IMR-90 (cell line): ENCODE measurements at regions not wholly inside any gene's neighbourhood (a gene's known extent, or its start where the extent isn't known, plus 50 kb on each side); places are given as distances from the start of the nearest gene placed in this dataset.

Source experiments
- ATAC-seq: fragments of 200-7000 bp; cut with Tn5 transposase; 2 replicates; pipeline ENCODE4 v1.9.1; 2020; ENCODE audit warnings: low read depth, mild to moderate bottlenecking, moderate library complexity
- BruUV-seq: library from RNA; stranded (reverse); fragments of 400-500 nt; replicated peaks from 2 replicates; lab custom pipeline; 2021; lab: Mats Ljungman, UMichigan
- CTCF ChIA-PET: fragments of 300-600 bp; formaldehyde crosslinking; extraction: SDS; loops from one replicate; lab custom pipeline; 2021; ENCODE audit warnings: antibody characterized with exemption; lab: Yijun Ruan, JAX
- POLR2A ChIA-PET: fragments of 300-600 bp; sonication (Branson Sonifier 250); formaldehyde crosslinking; loops from one replicate; lab custom pipeline; 2022; ENCODE audit warnings: antibody characterized with exemption; ENCODE audit not compliant: unreplicated experiment; lab: Charles Lee
- DNase-seq: peaks from one replicate; pipeline ENCODE4 v3.0.0; 2013
- H2AFZ ChIP-seq: replicated peaks from 2 replicates; pipeline ENCODE3; 2013; ENCODE audit warnings: low read length, mild to moderate bottlenecking; ENCODE audit not compliant: poor library complexity
- H2AK5ac ChIP-seq: 2 replicates; pipeline ENCODE4 v1.6.1; 2013; ENCODE audit warnings: low read depth, low read length, inconsistent platforms
- H2AK9ac ChIP-seq: replicated peaks from 2 replicates; pipeline ENCODE3; 2013; ENCODE audit warnings: mild to moderate bottlenecking, low read depth, low read length, moderate library complexity; ENCODE audit not compliant: poor library complexity
- H2BK120ac ChIP-seq: 2 replicates; pipeline ENCODE4 v1.6.1; 2013; ENCODE audit warnings: low read depth, low read length, inconsistent platforms
- H2BK15ac ChIP-seq: 3 replicates; pipeline ENCODE4 v1.6.1; 2013; ENCODE audit warnings: low read depth, low read length, inconsistent platforms
- H2BK20ac ChIP-seq: 2 replicates; pipeline ENCODE4 v1.6.1; 2013; ENCODE audit warnings: low read depth, mild to moderate bottlenecking, inconsistent platforms, low read length, moderate library complexity
- H2BK5ac ChIP-seq: 2 replicates; pipeline ENCODE4 v1.6.1; 2013; ENCODE audit warnings: mild to moderate bottlenecking, low read depth, low read length, inconsistent platforms; ENCODE audit not compliant: poor library complexity, severe bottlenecking
- H3K14ac ChIP-seq: replicated peaks from 2 replicates; pipeline ENCODE4 v1.6.1; 2013; ENCODE audit warnings: low read depth, low read length, inconsistent platforms
- H3K18ac ChIP-seq: 2 replicates; pipeline ENCODE4 v1.6.1; 2013; ENCODE audit warnings: low read depth, low read length, control low read depth
- H3K23ac ChIP-seq: 2 replicates; pipeline ENCODE4 v1.6.1; 2013; ENCODE audit warnings: low read depth, low read length, inconsistent platforms
- H3K27ac ChIP-seq: 2 replicates; pipeline ENCODE4 v1.5.1; 2013; ENCODE audit warnings: mild to moderate bottlenecking, control low read depth, low read length; ENCODE audit not compliant: insufficient read depth
- H3K27me3 ChIP-seq: 2 replicates; pipeline ENCODE4 v1.6.1; 2013; ENCODE audit warnings: low read length; ENCODE audit not compliant: control insufficient read depth, insufficient read depth
- H3K36me3 ChIP-seq: 2 replicates; pipeline ENCODE4 v1.6.1; 2013; ENCODE audit warnings: low read length, mixed read lengths; ENCODE audit not compliant: control insufficient read depth, insufficient read depth
- H3K4ac ChIP-seq: 2 replicates; pipeline ENCODE4 v1.6.1; 2013; ENCODE audit warnings: low read depth, low read length, inconsistent platforms
- H3K4me1 ChIP-seq: 2 replicates; pipeline ENCODE4 v1.6.1; 2013; ENCODE audit warnings: low read length, mixed read lengths; ENCODE audit not compliant: control insufficient read depth, insufficient read depth
- H3K4me2 ChIP-seq: 2 replicates; pipeline ENCODE4 v1.6.1; 2013; ENCODE audit warnings: low read depth, mild to moderate bottlenecking, control low read depth, low read length, moderate library complexity
- H3K4me3 ChIP-seq: 2 replicates; pipeline ENCODE4 v1.5.1; 2013; ENCODE audit warnings: low read depth, mild to moderate bottlenecking, control low read depth, low read length, moderate library complexity; ENCODE audit not compliant: insufficient read depth
- H3K56ac ChIP-seq: 2 replicates; pipeline ENCODE4 v1.6.1; 2013; ENCODE audit warnings: low read length, inconsistent platforms; ENCODE audit not compliant: insufficient read depth; ENCODE audit errors: extremely low read depth
- H3K79me1 ChIP-seq, 2 experiments: 2 replicates each; pipeline ENCODE4 v1.6.1; 2013; ENCODE audit warnings: low read length in 2 of 2, inconsistent platforms in 1 of 2, low read depth in 1 of 2
- H3K9ac ChIP-seq: 2 replicates; pipeline ENCODE4 v1.6.1; 2013; ENCODE audit warnings: low read depth, low read length, control low read depth
- H3K9me1 ChIP-seq: 2 replicates; pipeline ENCODE4 v1.6.1; 2013; ENCODE audit warnings: low read length, inconsistent platforms; ENCODE audit not compliant: insufficient read depth
- H3K9me3 ChIP-seq: 2 replicates; pipeline ENCODE4 v1.6.1; 2013; ENCODE audit warnings: low read length; ENCODE audit not compliant: control insufficient read depth, insufficient read depth
- H4K20me1 ChIP-seq: 2 replicates; pipeline ENCODE4 v1.6.1; 2013; ENCODE audit warnings: low read length, inconsistent platforms; ENCODE audit not compliant: insufficient read depth
- H4K5ac ChIP-seq: 2 replicates; pipeline ENCODE4 v1.6.1; 2013; ENCODE audit warnings: mild to moderate bottlenecking, low read depth, low read length, control low read depth
- H4K8ac ChIP-seq, 2 experiments: 2 replicates each; pipeline ENCODE4 v1.6.1; 2013; ENCODE audit warnings: low read depth in 2 of 2, low read length in 2 of 2, control low read depth in 1 of 2, inconsistent platforms in 1 of 2
- H4K91ac ChIP-seq: 2 replicates; pipeline ENCODE4 v1.6.1; 2013; ENCODE audit warnings: low read depth, low read length, inconsistent platforms; ENCODE audit not compliant: insufficient read depth
- BHLHE40 ChIP-seq: fragments of 150-350 bp; IDR thresholded peaks from 2 replicates; pipeline ENCODE4 v1.6.1; 2016; ENCODE audit warnings: mild to moderate bottlenecking, low read depth, low read length
- CHD1 ChIP-seq: IDR thresholded peaks from 2 replicates; pipeline ENCODE4 v1.6.1; 2012; ENCODE audit warnings: low read depth, low read length, improper control_type of control experiment
- ELK1 ChIP-seq: fragments of 150-350 bp; IDR thresholded peaks from 2 replicates; pipeline ENCODE4 v1.6.1; 2016; ENCODE audit warnings: low read depth, mild to moderate bottlenecking, low read length, moderate library complexity, borderline replicate concordance
- MAZ ChIP-seq: IDR thresholded peaks from 2 replicates; pipeline ENCODE4 v1.6.1; 2012; ENCODE audit warnings: low read depth, mild to moderate bottlenecking, low read length, improper control_type of control experiment, moderate library complexity, borderline replicate concordance
- NFE2L2 ChIP-seq: fragments of 150-350 bp; IDR thresholded peaks from 2 replicates; pipeline ENCODE4 v1.6.1; 2016; ENCODE audit warnings: low read depth, mild to moderate bottlenecking, low read length
- RAD21 ChIP-seq: IDR thresholded peaks from 2 replicates; pipeline ENCODE4 v1.6.1; 2012; ENCODE audit warnings: low read length, improper control_type of control experiment
- RCOR1 ChIP-seq: IDR thresholded peaks from 2 replicates; pipeline ENCODE4 v1.6.1; 2012; ENCODE audit warnings: mild to moderate bottlenecking, low read length, improper control_type of control experiment; ENCODE audit not compliant: insufficient replicate concordance
- RFX5 ChIP-seq: IDR thresholded peaks from 2 replicates; pipeline ENCODE4 v1.8.0; 2012; ENCODE audit warnings: low read depth, mild to moderate bottlenecking, low read length, moderate library complexity
- SMC3 ChIP-seq: fragments of 150-350 bp; IDR thresholded peaks from 2 replicates; pipeline ENCODE4 v1.6.1; 2016; ENCODE audit warnings: low read depth, mild to moderate bottlenecking, antibody characterized with exemption, low read length, moderate library complexity
- dilution Hi-C: fragments of 300-500 bp; cut with HindIII; formaldehyde crosslinking; loops from one replicate; pipeline ENCODE4 v1.14.3; 2018; ENCODE audit warnings: low sequenced_read_pairs; ENCODE audit not compliant: unreplicated experiment
- in situ Hi-C: fragments of 300-500 bp; cut with MboI; formaldehyde crosslinking; loops from 3 replicates; pipeline ENCODE4 v1.14.3; 2019; ENCODE audit warnings: low sequenced_read_pairs, inconsistent platforms, mixed read lengths
- intact Hi-C: fragments of 100-400 bp; cut with micrococcal nuclease; formaldehyde crosslinking; loops from 2 replicates; pipeline ENCODE4 v1.10.0; 2022

GRCh38 chr4:125952631-125953030 is 637.9 kb downstream of the FAT4 start:
- H4K5ac ChIP-seq, result no peak overlapping the region
- no peak overlapping the region for H3K56ac ChIP-seq
- DNase-seq (no peak), ATAC-seq (no peak)
- H2BK5ac ChIP-seq, result no peak overlapping the region
- H3K4ac ChIP-seq, result no peak overlapping the region
- dilution Hi-C loops (no loop called here), in situ Hi-C loops (no loop called here), intact Hi-C loops (no loop called here)
- H3K14ac ChIP-seq, result no peak overlapping the region
- H3K23ac ChIP-seq, result no peak overlapping the region
- no peak overlapping the region for H3K9ac ChIP-seq
- no peaks in the 10 kb centered on the region for H3K27me3 ChIP-seq
- H2BK120ac ChIP-seq, result no peak overlapping the region
- no peak overlapping the region for H4K91ac ChIP-seq
- H3K9me1 ChIP-seq, result no peaks in the 10 kb centered on the region
- H3K27ac ChIP-seq, result no peak overlapping the region
- TF ChIP-seq CHD1 (no peak), RCOR1 (no peak), MAZ (no peak), SMC3 (no peak), NFE2L2 (no peak), RAD21 (no peak), ELK1 (no peak), BHLHE40 (no peak), RFX5 (no peak)
- H4K20me1 ChIP-seq, result no peaks in the 10 kb centered on the region
- CTCF ChIA-PET, result no interaction called here
- H3K4me3 ChIP-seq, result no peak overlapping the region
- H3K79me1 ChIP-seq, result no peaks in the 10 kb centered on the region
- H3K9me3 ChIP-seq, result no peaks in the 10 kb centered on the region
- H2AK5ac ChIP-seq, result no peak overlapping the region
- H3K4me2 ChIP-seq, result no peak overlapping the region
- H2AK9ac ChIP-seq, result no peak overlapping the region
- POLR2A ChIA-PET, result no interaction called here
- no peak overlapping the region for H2BK20ac ChIP-seq
- H4K8ac ChIP-seq, result no peak overlapping the region
- no peaks in the 10 kb centered on the region for H3K4me1 ChIP-seq
- no peaks in the 10 kb centered on the region for H3K36me3 ChIP-seq
- no peak overlapping the region for H2BK15ac ChIP-seq
- H2AFZ ChIP-seq, result no peak overlapping the region
- BruUV-seq, result no TSS peak
- H3K18ac ChIP-seq, result no peak overlapping the region
